NCI-H1694 treated with DMSO at 0.1 percent for 48 hours (cell line): ENCODE measurements at regions not wholly inside any gene's neighbourhood (a gene's known extent, or its start where the extent isn't known, plus 50 kb on each side); places are given as distances from the start of the nearest gene placed in this dataset.

Source experiments
- DNase-seq: peaks from one replicate; lab custom pipeline; 2025; lab: John Stamatoyannopoulos, UW

DNA sequence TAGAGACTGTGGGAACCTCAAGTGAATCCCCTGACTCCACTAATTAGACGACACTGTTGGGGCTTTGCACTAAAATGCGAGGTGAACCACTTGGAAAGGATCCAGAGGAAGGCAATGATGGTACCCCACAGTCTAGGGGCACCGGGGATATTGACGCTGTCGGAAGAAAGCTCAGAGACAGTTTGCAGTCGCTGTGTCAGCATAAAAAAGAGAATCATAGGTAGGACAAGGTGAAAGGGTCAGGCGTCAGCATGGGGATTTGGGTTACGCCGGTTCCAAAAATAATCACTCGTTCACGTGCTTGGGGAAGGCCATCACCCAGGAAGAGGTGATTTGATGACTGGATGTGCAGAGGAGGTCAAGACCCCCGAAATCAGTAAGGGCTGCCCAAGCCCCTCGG lies 598.0 kb upstream of the NOX3 start:
- no peak for DNase-seq

- DNase-seq = no peak
Observed at GRCh38 chr6:156046841-156047449, 591.3 kb upstream of the NOX3 start.

DNA sequence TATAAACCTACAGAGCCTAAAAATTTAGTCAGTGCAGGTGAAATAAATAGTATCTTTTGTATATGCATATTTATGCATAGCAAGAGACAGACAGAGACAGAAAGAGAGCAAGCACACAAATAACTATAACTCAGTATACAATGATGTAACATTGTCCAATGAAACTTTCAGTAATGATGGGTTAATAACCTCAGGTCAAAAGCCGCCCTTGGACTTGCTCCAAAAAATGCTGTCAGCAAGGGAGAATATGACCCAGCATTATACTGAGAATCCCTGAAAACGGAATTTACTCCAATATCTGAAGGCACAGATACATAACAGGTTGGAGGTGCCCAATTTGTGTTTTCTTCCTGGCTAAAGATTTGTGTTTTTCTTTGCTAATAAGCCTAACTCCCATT lies 590.6 kb upstream of the NOX3 start:
- DNase-seq = no peak

DNA sequence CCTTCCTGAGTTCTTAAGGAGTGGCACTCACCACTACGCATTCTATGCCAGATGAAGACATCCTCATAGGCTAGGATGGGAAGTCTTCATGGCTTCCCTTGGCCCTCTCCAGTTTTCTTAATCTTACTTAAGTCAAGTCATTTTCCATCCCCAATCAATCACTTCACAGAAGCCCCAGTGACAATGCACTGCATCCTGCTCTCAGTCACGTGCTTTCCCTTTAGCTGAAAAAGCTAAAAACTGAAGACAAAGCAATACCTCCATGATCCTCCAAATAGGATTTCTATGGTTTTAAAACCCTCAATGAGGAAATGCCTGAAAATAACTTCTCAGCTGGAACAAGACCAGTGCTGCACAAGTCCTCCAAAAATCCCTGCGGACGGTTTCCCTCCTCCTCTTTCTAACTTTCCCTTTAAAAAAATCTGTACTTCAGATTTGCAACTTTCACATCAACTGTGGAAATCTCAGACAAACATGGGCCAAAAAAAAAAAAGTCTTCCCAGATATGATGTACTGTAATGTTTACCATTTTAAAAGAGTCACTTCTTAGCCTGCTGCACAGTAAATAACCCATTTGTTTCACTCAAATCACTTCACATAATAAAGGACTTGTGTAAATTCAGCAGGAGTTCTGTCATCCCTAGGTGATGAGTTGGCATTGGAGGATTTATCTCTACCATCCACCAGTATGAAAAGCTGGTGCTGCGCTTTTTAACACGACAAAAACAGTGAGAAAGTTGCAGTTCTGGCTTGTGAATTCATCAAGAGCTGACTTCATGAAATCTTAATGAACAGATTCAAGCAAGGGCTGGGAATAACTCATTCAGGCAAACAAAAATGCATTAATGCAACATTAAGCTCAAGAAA lies 590.0 kb upstream of the NOX3 start:
- DNase-seq = no peak

GRCh38 chr6:156033598-156033997 lies 578.0 kb upstream of the NOX3 start:
- DNase-seq = no peak

DNA sequence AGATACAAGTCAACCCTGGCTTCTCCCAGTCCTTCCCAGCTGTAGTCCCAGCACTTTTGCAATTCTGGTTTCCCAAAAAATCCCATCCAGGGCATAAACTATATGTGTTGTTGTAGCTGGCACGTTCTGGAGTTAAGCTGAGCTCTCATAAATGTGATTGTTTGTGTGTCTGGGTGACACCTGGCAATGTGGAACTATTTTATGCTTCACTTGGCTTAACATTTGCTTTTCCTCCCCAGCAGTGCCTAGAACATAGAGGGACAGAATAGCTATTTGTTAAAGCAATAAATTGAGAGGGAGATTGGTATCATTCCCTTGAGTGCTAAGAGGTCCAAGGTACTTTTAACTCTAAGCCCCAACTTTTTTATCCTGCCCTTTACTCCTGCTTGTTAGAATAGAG lies 575.9 kb upstream of the NOX3 start:
- no peak for DNase-seq

DNA sequence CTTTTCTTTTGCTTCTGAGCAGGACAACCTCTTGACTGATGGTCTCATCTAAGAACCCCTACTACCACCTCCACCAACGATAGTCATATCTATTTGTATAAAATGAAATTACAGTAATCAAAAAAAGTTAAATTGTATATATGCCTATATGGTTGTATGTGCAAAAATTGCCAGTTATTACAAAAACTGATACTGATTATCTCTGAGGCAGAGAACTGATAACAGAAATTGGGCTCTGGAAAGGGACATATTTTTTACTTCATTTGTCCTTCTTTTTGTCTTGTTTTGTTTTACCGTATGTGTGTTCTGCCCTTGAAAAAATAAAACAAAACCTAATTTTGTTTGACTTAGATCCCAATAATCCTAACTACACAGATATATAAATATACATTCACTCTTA lies 574.4 kb upstream of the NOX3 start:
- no peak for DNase-seq

GRCh38 chr6:156029286-156029985 lies 573.8 kb upstream of the NOX3 start:
- DNase-seq = no peak

DNA sequence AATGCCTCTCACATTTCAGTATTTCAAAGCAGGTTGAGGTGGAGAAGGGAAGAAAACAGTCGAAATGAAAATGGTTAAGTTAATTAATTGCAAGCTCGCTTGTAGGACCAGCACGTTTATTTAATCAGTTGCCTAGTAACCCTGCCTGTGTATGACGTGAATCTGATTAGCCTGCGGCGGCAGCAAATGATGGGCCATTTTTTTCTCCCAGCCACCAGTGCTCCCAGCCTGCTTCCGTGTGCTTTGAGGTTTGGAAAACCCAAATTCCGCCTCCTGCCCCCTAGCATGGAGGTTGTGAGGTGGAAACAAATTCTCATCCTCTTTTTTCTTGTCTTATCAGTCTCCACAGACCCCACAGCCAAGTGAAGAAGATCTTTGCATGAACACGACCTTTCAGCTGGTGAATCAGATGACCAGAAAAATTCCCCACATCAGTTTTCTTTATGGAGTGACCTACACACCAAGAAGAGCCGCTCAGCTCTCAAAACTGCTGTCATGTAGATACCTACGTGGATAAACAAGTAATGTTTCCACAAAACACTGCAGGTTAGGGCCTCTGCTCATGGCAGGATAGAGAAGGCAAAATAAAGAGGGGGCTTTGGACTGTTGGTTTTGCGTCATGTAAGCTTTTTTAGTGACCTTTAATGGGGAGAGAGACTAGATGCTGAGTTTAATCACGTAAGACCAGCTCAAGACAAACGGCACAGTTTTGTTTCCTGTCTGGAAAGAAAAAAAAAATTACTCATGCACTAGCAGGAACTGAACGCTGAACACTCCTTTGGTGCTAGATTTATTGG lies 572.9 kb upstream of the NOX3 start:
- no peak for DNase-seq

DNA sequence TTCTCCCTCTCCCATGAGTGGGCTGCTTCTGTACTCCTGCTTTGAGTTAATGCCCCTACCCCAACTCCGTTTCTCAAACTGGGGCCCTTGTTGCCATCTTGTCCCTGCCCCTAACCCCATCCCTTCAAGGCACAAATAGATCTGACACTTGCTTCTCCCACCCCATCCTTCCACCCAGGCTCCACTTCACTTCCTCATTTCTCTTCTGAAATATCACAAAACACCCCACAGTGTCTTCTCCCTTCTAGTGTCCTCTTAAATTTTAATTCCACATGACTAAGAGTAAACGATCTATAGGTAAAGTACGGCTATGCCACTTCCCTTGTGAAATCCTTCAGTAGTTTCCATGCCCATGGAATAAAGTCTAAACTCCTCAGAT lies 571.6 kb upstream of the NOX3 start:
- DNase-seq = no peak

GRCh38 chr6:156026486-156027247 lies 571.0 kb upstream of the NOX3 start:
- no peak for DNase-seq

- no peak for DNase-seq
Observed at GRCh38 chr6:156024339-156024738, 568.7 kb upstream of the NOX3 start.

- no peak for DNase-seq
Observed at GRCh38 chr6:156021746-156022396, 566.2 kb upstream of the NOX3 start.

DNA sequence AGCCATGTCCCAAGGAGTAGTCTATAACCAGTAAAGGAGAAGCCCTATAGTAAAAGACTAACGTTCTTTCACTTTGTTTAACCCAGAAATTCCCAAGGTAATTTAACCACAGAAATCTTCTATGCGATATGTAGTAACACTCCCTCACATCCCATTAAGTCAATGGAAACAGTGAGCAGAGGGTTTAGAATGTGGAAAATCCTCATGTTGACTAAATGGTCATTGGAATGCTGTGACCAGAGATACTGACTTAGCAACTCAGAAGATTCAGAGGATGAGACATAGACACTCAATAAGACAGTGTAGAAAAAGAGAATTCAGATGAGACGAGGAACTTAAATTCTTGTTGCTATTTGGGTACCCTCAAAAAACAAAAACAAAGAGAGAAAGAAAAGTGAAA lies 562.2 kb upstream of the NOX3 start:
- DNase-seq = no peak

DNA sequence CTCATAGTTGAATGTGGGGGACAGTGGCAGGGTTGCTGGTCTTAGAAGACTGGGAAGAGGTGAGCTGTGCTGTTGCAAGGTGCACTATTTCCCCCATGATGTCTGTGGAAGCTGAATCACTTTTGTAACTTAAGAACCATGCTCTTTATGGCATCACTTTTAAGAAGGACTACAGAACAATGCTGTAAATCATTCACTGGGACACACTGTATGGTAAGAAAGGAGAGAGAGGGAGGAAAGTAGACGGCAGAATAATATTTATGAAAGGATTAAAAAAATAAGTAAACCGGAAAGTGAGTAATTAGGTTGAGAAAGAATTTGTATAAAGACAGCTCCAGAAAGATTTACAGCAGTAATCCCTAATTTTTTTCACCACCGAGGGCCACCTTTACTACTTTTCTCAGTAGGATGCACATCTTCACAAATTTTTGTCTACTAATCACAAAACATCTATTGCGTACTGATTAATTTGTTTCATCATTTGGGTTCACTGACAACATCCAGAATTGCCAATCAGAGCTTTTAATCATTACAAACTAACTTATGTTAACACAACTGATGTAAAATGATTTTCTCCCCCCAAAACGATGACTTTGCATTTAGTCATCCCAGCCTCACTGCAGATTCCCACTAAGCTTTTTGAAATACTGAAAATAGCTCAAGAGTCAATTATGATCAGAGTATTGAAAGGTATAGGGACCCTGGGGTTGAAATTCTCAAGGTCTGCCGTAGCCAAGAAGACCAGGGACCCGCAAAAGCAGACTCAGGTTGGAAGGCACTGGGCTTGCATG lies 560.7 kb upstream of the NOX3 start:
- no peak for DNase-seq

DNA sequence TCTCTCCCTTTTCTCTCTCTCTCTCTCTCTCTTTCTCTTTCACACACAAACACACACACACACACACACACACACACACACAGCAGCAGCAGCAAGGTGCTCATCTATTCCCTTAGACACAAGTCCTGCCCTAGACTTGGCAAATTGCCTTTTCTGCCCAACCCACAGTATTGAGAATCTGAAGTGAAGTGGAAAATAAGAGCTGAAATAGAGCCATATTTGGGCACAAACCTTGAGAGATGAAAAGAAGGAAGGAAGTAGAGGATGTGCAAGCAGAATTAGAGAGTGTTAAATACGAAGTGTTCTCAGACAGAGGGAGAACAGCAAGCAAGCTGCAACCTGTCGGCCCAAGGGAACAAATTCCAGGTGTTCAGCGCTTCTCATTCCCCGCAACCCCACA lies 557.5 kb upstream of the NOX3 start:
- no peak for DNase-seq

DNA sequence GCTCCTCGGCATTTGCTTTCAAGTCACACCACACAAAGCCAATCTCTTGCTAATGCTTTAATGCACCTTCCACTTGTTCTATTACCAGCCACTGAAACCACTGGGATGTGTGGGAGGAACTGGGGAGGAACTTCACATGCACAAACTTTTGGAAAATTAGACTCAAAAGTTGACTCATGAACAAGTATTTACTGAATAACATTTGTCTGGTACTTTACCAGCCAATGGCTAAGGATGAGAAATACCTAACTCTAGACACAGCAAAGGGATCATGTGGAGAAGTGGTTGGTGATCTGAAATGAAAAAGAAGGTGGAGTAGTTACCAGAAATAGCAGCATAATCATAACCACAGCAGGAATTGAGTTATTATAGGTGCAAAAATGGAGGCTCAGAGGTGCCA lies 554.0 kb upstream of the NOX3 start:
- no peak for DNase-seq

- DNase-seq = no peak
Observed at GRCh38 chr6:156004796-156005195, 549.2 kb upstream of the NOX3 start.

GRCh38 chr6:155996151-155996550 lies 540.5 kb upstream of the NOX3 start:
- DNase-seq = no peak

DNA sequence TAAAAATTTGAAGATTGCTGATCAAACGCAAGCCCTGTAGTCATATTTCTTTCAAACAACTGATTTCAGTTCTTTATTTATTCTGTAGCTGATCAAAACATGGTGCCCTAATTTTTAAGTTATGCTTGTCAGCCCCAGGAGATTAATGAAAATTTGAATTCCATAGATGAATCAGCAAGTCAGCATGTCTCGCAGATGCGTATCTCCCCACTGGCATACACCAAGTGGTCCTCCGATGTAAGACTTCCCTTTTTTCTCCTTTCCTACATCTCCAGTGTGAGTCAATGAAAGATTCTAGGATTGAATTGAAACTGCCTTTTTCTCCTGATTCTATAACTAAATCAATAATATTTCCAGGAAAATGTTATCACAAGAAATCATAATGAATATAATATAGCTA lies 539.6 kb upstream of the NOX3 start:
- no peak for DNase-seq
